ENCODE measurements at regions not wholly inside any gene's neighbourhood (a gene's known extent, or its start where the extent isn't known, plus 50 kb on each side); places are given as distances from the start of the nearest gene placed in this dataset.

DNA sequence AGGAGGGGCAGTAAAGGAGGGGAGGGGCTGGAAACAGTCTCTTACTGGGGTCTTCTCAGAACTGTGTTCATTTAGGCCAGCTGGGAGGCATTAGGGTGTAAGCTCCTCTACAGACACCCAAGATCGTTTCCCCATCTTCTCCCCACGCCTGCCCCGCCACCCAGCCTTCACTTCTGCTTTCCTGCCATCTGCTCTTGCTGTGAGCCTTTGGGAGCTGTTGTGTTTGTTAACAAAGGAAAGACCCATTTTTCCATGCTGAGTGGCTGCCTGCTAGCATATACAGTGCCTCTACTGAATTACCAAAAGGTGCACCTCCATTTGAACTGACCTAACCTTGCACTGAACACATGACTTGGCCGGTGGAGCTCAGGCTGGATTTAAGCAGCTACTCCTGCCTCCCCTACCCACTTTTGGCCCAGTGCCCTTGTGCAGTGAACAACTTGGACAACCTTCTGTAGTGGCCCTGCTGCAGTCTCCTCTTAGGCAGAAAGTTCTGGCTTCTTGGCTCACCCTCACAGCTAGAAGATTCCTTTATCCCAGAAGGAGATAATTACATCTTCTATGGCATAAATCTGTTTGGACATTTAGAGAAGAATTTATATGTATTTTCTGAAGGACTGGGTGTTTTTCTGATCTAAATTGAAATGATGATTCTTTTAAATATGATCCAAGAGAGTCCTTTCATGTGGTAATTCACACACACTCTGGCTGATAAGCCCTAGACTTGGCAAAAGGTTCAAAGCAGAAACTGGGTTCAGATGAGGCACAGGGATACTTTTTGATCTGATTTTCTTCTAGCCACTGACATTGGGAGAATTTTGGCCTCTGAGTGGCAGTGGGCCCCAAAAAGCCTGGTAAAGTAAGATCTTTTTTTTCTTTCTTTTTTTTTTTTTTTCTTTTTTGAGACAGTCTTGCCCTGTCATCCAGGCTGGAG is 81.9 kb upstream of the HNF1B start (continued):
- TF ChIP-seq CHD4 (IDR thresholded peaks at IDR 0.05) = no peak
- TF ChIP-seq ZSCAN29 (IDR thresholded peaks at IDR 0.05) = no peak
- TF ChIP-seq IKZF1 (conservative IDR thresholded peaks at IDR 0.05) = peak; percentile 68
- no peak for TF ChIP-seq WRNIP1 (IDR thresholded peaks at IDR 0.05; ENCODE audit: borderline replicate concordance, low read depth, low read length)
- TF ChIP-seq TCF12 (IDR thresholded peaks at IDR 0.05; ENCODE audit: low read depth, low read length) = peak; percentile 67; the same call in 1 of the 2 replicates

DNA sequence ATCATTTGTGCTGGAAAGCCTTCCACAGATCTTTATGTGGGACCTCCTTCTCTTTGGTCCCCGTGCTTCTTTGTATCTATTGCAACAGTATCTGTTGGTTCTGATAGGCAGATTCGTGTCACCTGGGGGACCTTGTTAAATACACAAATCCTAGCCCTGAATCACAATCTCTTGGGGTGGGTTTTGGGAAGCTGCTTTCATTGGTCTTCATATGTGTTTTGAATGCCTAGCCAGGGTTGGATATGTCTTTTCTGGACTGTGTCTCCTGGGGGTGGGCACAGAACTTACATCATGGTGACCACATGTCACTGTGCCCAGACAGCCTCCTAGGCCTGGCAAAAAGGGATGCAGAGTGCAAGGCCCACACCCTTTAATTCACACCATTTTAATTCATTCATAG is 81.0 kb upstream of the HNF1B start:
- Histone ChIP-seq H3K9ac (ENCODE audit: control insufficient read depth, insufficient read depth, low read length) (no peak overlapping the region), H3K9me3 (replicated peaks; ENCODE audit: control insufficient read depth, insufficient read depth, low read length) (no peaks in the 10 kb centered on the region), H2AFZ (ENCODE audit: control insufficient read depth, low read depth, low read length) (peak overlapping the region; percentile 81; the same call in 1 of the 2 replicates), H3K4me2 (ENCODE audit: control insufficient read depth, insufficient read depth) (no peak overlapping the region; the same call in 1 of the 2 replicates), H3K79me2 (ENCODE audit: control insufficient read depth, insufficient read depth, low read length) (no peaks in the 10 kb centered on the region), H3K27me3 (replicated peaks in 1 of 2; ENCODE audit: control insufficient read depth in 2 of 2, insufficient read depth in 2 of 2, low read length in 1 of 2) (no peaks in the 10 kb centered on the region), H3K4me1 (ENCODE audit: control insufficient read depth, insufficient read depth, low read length) (peaks cover 49% of the 10 kb centered on the region), H4K20me1 (ENCODE audit: control insufficient read depth, insufficient read depth) (no peaks in the 10 kb centered on the region), H3K27ac (ENCODE audit: control insufficient read depth, insufficient read depth) (peak overlapping the region; percentile 0; the same call in 1 of the 2 replicates), H3K36me3 (ENCODE audit: control insufficient read depth in 2 of 2, insufficient read depth in 2 of 2, low read length in 1 of 2) (no peaks in the 10 kb centered on the region), H3K4me3 (no peak overlapping the region)
- no peak for ATAC-seq
- CTCF ChIA-PET = interaction anchor here (0.5 to 2.5 kb wide), 6 partner anchors 10 to 354 kb away, joined by 3 to 15 read pairs (median 6); no protein-coding TSS in a partner anchor
- FAIRE-seq = no peak
- DNase-seq (ENCODE audit: low read depth, low spot score) = no peak
- TF ChIP-seq YY1 (IDR thresholded peaks at IDR 0.05; ENCODE audit: low read depth, low read length) (no peak), NFYB (IDR thresholded peaks at IDR 0.05; ENCODE audit: insufficient read depth, low read depth, low read length) (0 out of 2 replicates have a peak, but pooled peaks have one; percentile 15)
- WGBS (ENCODE audit: insufficient coverage, insufficient replicate concordance, low lambda C conversion rate, missing lambda C conversion rate) = 95% methylated on average over 2 of the region's 2 CpGs
- POLR2A ChIA-PET = interaction anchor here (1.1 to 1.4 kb wide), 2 partner anchors 11 to 60 kb away, joined by 3 to 4 read pairs; no protein-coding TSS in a partner anchor
- RAD21 ChIA-PET (ENCODE audit: unreplicated experiment) = interaction anchor here (1.1 kb wide), 1 partner anchor 24 kb away, joined by 5 read pairs; no protein-coding TSS in a partner anchor
- in situ Hi-C loops (cut with MboI) = loop anchor here (25.0 kb wide), 1 partner anchor 561 kb away; no protein-coding TSS in a partner anchor
- SMC1A ChIA-PET (ENCODE audit: uncharacterized antibody, unreplicated experiment) = interaction anchor here (1.0 to 3.2 kb wide), 6 partner anchors 8 to 24 kb away, joined by 3 to 18 read pairs (median 4); no protein-coding TSS in a partner anchor
- intact Hi-C loops (cut with micrococcal nuclease; ENCODE audit: unreplicated experiment) = no loop called here
- BruUV-seq (replicated peaks) = no TSS peak

All from GM12878 (cell line).